SH-SY5Y (cell line): ENCODE measurements at regions not wholly inside any gene's neighbourhood (a gene's known extent, or its start where the extent isn't known, plus 50 kb on each side); places are given as distances from the start of the nearest gene placed in this dataset.

Experiments used
- GATA2 ChIP-seq: IDR thresholded peaks from 2 replicates; pipeline ENCODE4 v1.6.1; 2011; ENCODE audit warnings: mild to moderate bottlenecking, low read depth, low read length
- GATA3 ChIP-seq: IDR thresholded peaks from 2 replicates; pipeline ENCODE4 v1.6.1; 2011; ENCODE audit warnings: low read depth, mild to moderate bottlenecking, low read length, moderate library complexity

- TF ChIP-seq GATA2 (no peak), GATA3 (no peak)
These were observed 56.9 kb upstream of the SMIM23 start for GRCh38 chr5:171728686-171729085.
